Spleen (tissue), 11 donors: ENCODE measurements at regions not wholly inside any gene's neighbourhood (a gene's known extent, or its start where the extent isn't known, plus 50 kb on each side); places are given as distances from the start of the nearest gene placed in this dataset.

Experiments used
- DNase-seq: peaks from one replicate; pipeline ENCODE4 v3.0.0-alpha.2; 2020
- H3K27ac ChIP-seq, 8 donors: fragments of 200-600 bp; sonication (generic) in 7 of 8; 1 replicate in 4 of 8; 2 replicates in 4 of 8; pipeline versions ENCODE4 v1.5.0 to v1.8.0; 2016 to 2021; ENCODE audit warnings: inconsistent platforms in 4 of 8, mild to moderate bottlenecking in 4 of 8, moderate library complexity in 1 of 8
- H3K27me3 ChIP-seq, 7 donors: fragments of 200-600 bp; sonication (generic) in 6 of 7; replicated peaks in 1 of 7; 1 replicate in 4 of 7; 2 replicates in 3 of 7; pipeline versions ENCODE4 v1.5.0 to v1.8.0; 2016 to 2021; ENCODE audit warnings: inconsistent platforms in 3 of 7, mild to moderate bottlenecking in 1 of 7
- H3K36me3 ChIP-seq, 6 donors: fragments of 200-600 bp; sonication (generic) in 5 of 6; 1 replicate in 4 of 6; 2 replicates in 2 of 6; pipeline versions ENCODE4 v1.5.0 to v1.8.0; 2016 to 2021; ENCODE audit warnings: inconsistent platforms in 2 of 6
- H3K4me1 ChIP-seq, 6 donors: fragments of 200-600 bp; sonication (generic) in 5 of 6; 1 replicate in 3 of 6; 2 replicates in 3 of 6; pipeline versions ENCODE4 v1.5.0 to v1.8.0; 2016 to 2021; ENCODE audit warnings: inconsistent platforms in 3 of 6
- H3K4me3 ChIP-seq, 8 donors: fragments of 200-600 bp; sonication (generic) in 7 of 8; 1 replicate in 4 of 8; 2 replicates in 4 of 8; pipeline versions ENCODE4 v1.5.0 to v1.8.0; 2016 to 2021; ENCODE audit warnings: inconsistent platforms in 4 of 8, mild to moderate bottlenecking in 4 of 8, moderate library complexity in 2 of 8
- H3K9me3 ChIP-seq, 8 donors: fragments of 200-600 bp; sonication (generic) in 7 of 8; 1 replicate in 4 of 8; 2 replicates in 4 of 8; pipeline versions ENCODE4 v1.5.0 to v1.8.0; 2016 to 2021; ENCODE audit warnings: inconsistent platforms in 4 of 8
- POLR2A ChIP-seq, 3 donors: fragments of 450-650 bp; IDR thresholded peaks; one replicate each; pipeline ENCODE4 v1.5.1; 2017; ENCODE audit warnings: antibody characterized with exemption in 3 of 3, mild to moderate bottlenecking in 1 of 3
- POLR2AphosphoS5 ChIP-seq, 3 donors: sonication (generic); formaldehyde crosslinking; IDR thresholded peaks; one replicate each; pipeline ENCODE4 v1.5.1; 2017; ENCODE audit warnings: antibody characterized with exemption in 3 of 3
- WGBS, 5 donors: extraction: QIAGEN DNeasy Blood & Tissue Kit in 3 of 5; methylation state at CpG; one replicate each; pipeline versions ENCODE4 v1.1.5 to v1.1.7; 2013 to 2018; 5-methylcytosine and 5-hydroxymethylcytosine counted together
- intact Hi-C: fragments of 100-400 bp; cut with DNase I; formaldehyde crosslinking; loops from one replicate; pipeline ENCODE4 v1.15.0; 2023; ENCODE audit warnings: low total_unique reads
- TF ChIP-seq, protein P1 (sequence below), 11 experiments: fragments of 200-600 bp in 7 of 11; fragments of 450-650 bp in 4 of 11; sonication (generic) in 4 of 11; IDR thresholded peaks in 8 of 11; conservative IDR thresholded peaks in 3 of 11; 1 replicate in 7 of 11; 2 replicates in 4 of 11; pipeline versions ENCODE4 v1.4.0 to v1.8.0; 2016 to 2021; ENCODE audit warnings: antibody characterized with exemption in 11 of 11, inconsistent platforms in 4 of 11, mild to moderate bottlenecking in 1 of 11
- donor health status: healthy with polysubstance abuse.
- donor health status: DM: no; HTN: no; CAD: no; lungs with moderate emphysema.
- donor health status: DM: no; HTN: no; CAD: no.
- donor health status: Bipolar disorder and iron deficiency.
- donor health status: healthy.
- donor health status: DM: no; HTN: no; CAD: no.
- donor health status: DM: yes; HTN: yes; CAD: no.

DNA sequence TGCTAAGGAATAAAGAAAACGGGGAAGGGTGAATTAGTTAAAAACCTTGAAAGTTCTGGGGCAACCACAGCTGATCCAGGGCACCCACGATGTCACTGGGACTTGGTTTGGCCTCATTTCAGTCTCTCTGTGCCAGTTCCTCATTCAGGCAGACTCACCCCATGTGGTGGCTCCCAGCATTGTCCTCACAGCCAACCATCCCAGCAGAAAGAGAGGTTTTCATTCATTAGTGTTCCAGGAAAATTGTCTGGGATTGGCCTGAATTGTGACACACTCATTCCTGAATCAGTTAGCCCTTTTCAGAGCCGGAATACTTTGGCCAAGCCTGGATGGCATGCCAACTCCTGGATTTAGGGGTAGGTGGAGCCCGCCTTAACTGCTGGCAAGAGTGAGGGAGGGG, 367.7 kb downstream of the PRDM2 start:
- peaks cover 0 to 21% (median 0%) of the 10 kb centered on the region in 7 donors for H3K27me3 ChIP-seq
- WGBS, 5 donors, result 60 to 71% (median 66%) methylated on average over 4 of the region's 4 CpGs
- H3K4me1 ChIP-seq, result no peaks in the 10 kb centered on the region
- no peak overlapping the region for H3K4me3 ChIP-seq
- intact Hi-C loops, result no loop called here
- no peaks in the 10 kb centered on the region for H3K9me3 ChIP-seq
- no peaks in the 10 kb centered on the region for H3K36me3 ChIP-seq
- no peak for DNase-seq
- no peak overlapping the region for H3K27ac ChIP-seq
- TF ChIP-seq, protein P1, sequence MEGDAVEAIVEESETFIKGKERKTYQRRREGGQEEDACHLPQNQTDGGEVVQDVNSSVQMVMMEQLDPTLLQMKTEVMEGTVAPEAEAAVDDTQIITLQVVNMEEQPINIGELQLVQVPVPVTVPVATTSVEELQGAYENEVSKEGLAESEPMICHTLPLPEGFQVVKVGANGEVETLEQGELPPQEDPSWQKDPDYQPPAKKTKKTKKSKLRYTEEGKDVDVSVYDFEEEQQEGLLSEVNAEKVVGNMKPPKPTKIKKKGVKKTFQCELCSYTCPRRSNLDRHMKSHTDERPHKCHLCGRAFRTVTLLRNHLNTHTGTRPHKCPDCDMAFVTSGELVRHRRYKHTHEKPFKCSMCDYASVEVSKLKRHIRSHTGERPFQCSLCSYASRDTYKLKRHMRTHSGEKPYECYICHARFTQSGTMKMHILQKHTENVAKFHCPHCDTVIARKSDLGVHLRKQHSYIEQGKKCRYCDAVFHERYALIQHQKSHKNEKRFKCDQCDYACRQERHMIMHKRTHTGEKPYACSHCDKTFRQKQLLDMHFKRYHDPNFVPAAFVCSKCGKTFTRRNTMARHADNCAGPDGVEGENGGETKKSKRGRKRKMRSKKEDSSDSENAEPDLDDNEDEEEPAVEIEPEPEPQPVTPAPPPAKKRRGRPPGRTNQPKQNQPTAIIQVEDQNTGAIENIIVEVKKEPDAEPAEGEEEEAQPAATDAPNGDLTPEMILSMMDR (IDR thresholded peaks at IDR 0.05 in 8 of 11, conservative IDR thresholded peaks at IDR 0.05 in 3 of 11), result no peak
- TF ChIP-seq POLR2A (IDR thresholded peaks at IDR 0.05) (no peak), POLR2AphosphoS5 (IDR thresholded peaks at IDR 0.05) (no peak)

DNA sequence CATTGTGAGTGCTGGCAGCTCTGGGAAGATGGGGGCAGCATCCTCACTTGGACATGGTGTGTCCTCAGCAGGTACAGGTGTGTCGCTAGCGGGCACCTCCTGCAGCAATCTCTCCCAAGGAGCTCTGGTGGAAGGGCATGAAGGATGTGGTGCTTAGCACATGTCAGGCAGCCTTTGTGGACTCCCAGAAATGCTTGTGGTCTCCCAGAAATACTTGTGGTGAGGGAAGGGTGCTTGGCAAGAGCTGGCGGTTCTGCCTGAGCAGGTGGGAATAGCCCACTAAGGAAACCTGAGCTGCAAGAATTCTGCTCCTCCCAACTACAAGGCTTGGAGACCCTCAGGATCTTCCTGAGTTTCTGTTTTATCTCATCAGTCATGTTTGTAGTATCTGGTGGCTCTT, 371.6 kb downstream of the PRDM2 start:
- no peak overlapping the region for H3K4me3 ChIP-seq
- H3K9me3 ChIP-seq, result no peaks in the 10 kb centered on the region
- H3K27ac ChIP-seq, result no peak overlapping the region
- TF ChIP-seq, protein P1 (IDR thresholded peaks at IDR 0.05 in 8 of 11, conservative IDR thresholded peaks at IDR 0.05 in 3 of 11), result no peak
- intact Hi-C loops, result no loop called here
- H3K27me3 ChIP-seq, result peaks cover 0 to 17% (median 0%) of the 10 kb centered on the region in 7 donors
- no peaks in the 10 kb centered on the region for H3K36me3 ChIP-seq
- WGBS, 5 donors, result 80 to 94% (median 91%) methylated on average over 2 to 3 of the region's 3 CpGs
- no peaks in the 10 kb centered on the region for H3K4me1 ChIP-seq
- DNase-seq, result no peak

DNA sequence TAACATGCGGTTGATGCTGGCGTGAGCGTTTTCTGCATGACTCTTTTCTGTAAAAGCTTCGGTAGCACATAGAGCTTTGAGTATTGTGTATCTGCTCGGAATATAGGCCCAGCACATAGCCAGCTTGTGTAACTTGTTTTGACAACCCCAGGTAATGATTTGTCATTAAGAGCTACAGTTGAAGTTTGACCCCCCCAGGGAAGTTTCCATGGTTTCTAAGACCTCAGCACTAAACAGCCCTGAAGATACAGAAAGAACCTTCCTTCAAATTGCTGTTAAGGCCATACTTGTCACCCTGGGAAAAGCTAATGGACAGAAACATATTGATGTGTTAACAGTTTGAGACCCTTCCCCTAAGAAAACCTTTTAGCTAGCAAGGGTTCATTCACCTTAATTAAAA, 380.7 kb downstream of the PRDM2 start:
- Histone ChIP-seq H3K4me1 (no peaks in the 10 kb centered on the region), H3K9me3 (no peaks in the 10 kb centered on the region), H3K27ac (no peak overlapping the region), H3K27me3 (peaks cover 0 to 9% (median 0%) of the 10 kb centered on the region in 7 donors), H3K4me3 (no peak overlapping the region), H3K36me3 (no peaks in the 10 kb centered on the region)
- intact Hi-C loops, result no loop called here
- TF ChIP-seq, protein P1 (IDR thresholded peaks at IDR 0.05 in 8 of 11, conservative IDR thresholded peaks at IDR 0.05 in 3 of 11), result no peak
- no peak for TF ChIP-seq POLR2A (IDR thresholded peaks at IDR 0.05)
- TF ChIP-seq POLR2AphosphoS5 (IDR thresholded peaks at IDR 0.05), result no peak
- WGBS, 5 donors, result 92 to 98% (median 94%) methylated on average over 5 of the region's 5 CpGs
- no peak for DNase-seq

DNA sequence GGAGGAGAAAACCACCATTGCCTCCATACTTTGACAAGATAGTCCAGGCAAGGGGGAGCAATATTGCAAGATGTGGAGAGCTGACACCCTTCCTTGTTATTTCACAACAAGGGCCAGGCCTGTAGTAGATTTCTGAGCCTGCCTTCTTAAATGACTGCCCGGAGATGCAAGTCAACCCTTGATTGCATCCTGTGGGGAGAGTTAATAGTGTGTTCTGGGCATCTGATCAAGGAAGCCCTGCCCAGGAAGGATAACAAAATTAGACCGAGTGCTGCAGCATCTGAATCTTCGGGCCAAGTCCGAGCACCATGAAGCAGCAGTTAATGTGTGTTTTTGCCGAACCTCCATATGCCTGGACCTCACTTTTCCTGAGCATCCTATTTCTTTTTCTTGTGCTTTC, 382.3 kb downstream of the PRDM2 start:
- intact Hi-C loops, result no loop called here

More for the DNA sequence above, 382.3 kb downstream of the PRDM2 start:
- Histone ChIP-seq H3K4me1 (no peaks in the 10 kb centered on the region), H3K4me3 (no peak overlapping the region), H3K9me3 (no peaks in the 10 kb centered on the region), H3K27me3 (peaks cover 0 to 9% (median 0%) of the 10 kb centered on the region in 7 donors), H3K36me3 (no peaks in the 10 kb centered on the region), H3K27ac (no peak overlapping the region)
- TF ChIP-seq POLR2A (IDR thresholded peaks at IDR 0.05), result no peak
- TF ChIP-seq, protein P1 (IDR thresholded peaks at IDR 0.05 in 8 of 11, conservative IDR thresholded peaks at IDR 0.05 in 3 of 11), result no peak
- TF ChIP-seq POLR2AphosphoS5 (IDR thresholded peaks at IDR 0.05), result no peak
- WGBS, 5 donors, result 59 to 80% (median 72%) methylated on average over 5 of the region's 5 CpGs
- no peak for DNase-seq
